IMR-90 (cell line): ENCODE measurements at regions not wholly inside any gene's neighbourhood (a gene's known extent, or its start where the extent isn't known, plus 50 kb on each side); places are given as distances from the start of the nearest gene placed in this dataset.

Experiments used
- ATAC-seq: fragments of 200-7000 bp; cut with Tn5 transposase; 2 replicates; pipeline ENCODE4 v1.9.1; 2020; ENCODE audit warnings: low read depth, mild to moderate bottlenecking, moderate library complexity
- BruUV-seq: library from RNA; stranded (reverse); fragments of 400-500 nt; replicated peaks from 2 replicates; lab custom pipeline; 2021; lab: Mats Ljungman, UMichigan
- CTCF ChIA-PET: fragments of 300-600 bp; formaldehyde crosslinking; extraction: SDS; loops from one replicate; lab custom pipeline; 2021; ENCODE audit warnings: antibody characterized with exemption; lab: Yijun Ruan, JAX
- POLR2A ChIA-PET: fragments of 300-600 bp; sonication (Branson Sonifier 250); formaldehyde crosslinking; loops from one replicate; lab custom pipeline; 2022; ENCODE audit warnings: antibody characterized with exemption; ENCODE audit not compliant: unreplicated experiment; lab: Charles Lee
- DNase-seq: peaks from one replicate; pipeline ENCODE4 v3.0.0; 2013
- H2AFZ ChIP-seq: replicated peaks from 2 replicates; pipeline ENCODE3; 2013; ENCODE audit warnings: low read length, mild to moderate bottlenecking; ENCODE audit not compliant: poor library complexity
- H2AK5ac ChIP-seq: 2 replicates; pipeline ENCODE4 v1.6.1; 2013; ENCODE audit warnings: low read depth, low read length, inconsistent platforms
- H2AK9ac ChIP-seq: replicated peaks from 2 replicates; pipeline ENCODE3; 2013; ENCODE audit warnings: mild to moderate bottlenecking, low read depth, low read length, moderate library complexity; ENCODE audit not compliant: poor library complexity
- H2BK120ac ChIP-seq: 2 replicates; pipeline ENCODE4 v1.6.1; 2013; ENCODE audit warnings: low read depth, low read length, inconsistent platforms
- H2BK15ac ChIP-seq: 3 replicates; pipeline ENCODE4 v1.6.1; 2013; ENCODE audit warnings: low read depth, low read length, inconsistent platforms
- H2BK20ac ChIP-seq: 2 replicates; pipeline ENCODE4 v1.6.1; 2013; ENCODE audit warnings: low read depth, mild to moderate bottlenecking, inconsistent platforms, low read length, moderate library complexity
- H2BK5ac ChIP-seq: 2 replicates; pipeline ENCODE4 v1.6.1; 2013; ENCODE audit warnings: mild to moderate bottlenecking, low read depth, low read length, inconsistent platforms; ENCODE audit not compliant: poor library complexity, severe bottlenecking
- H3K14ac ChIP-seq: replicated peaks from 2 replicates; pipeline ENCODE4 v1.6.1; 2013; ENCODE audit warnings: low read depth, low read length, inconsistent platforms
- H3K18ac ChIP-seq: 2 replicates; pipeline ENCODE4 v1.6.1; 2013; ENCODE audit warnings: low read depth, low read length, control low read depth
- H3K23ac ChIP-seq: 2 replicates; pipeline ENCODE4 v1.6.1; 2013; ENCODE audit warnings: low read depth, low read length, inconsistent platforms
- H3K27ac ChIP-seq: 2 replicates; pipeline ENCODE4 v1.5.1; 2013; ENCODE audit warnings: mild to moderate bottlenecking, control low read depth, low read length; ENCODE audit not compliant: insufficient read depth
- H3K27me3 ChIP-seq: 2 replicates; pipeline ENCODE4 v1.6.1; 2013; ENCODE audit warnings: low read length; ENCODE audit not compliant: control insufficient read depth, insufficient read depth
- H3K36me3 ChIP-seq: 2 replicates; pipeline ENCODE4 v1.6.1; 2013; ENCODE audit warnings: low read length, mixed read lengths; ENCODE audit not compliant: control insufficient read depth, insufficient read depth
- H3K4ac ChIP-seq: 2 replicates; pipeline ENCODE4 v1.6.1; 2013; ENCODE audit warnings: low read depth, low read length, inconsistent platforms
- H3K4me1 ChIP-seq: 2 replicates; pipeline ENCODE4 v1.6.1; 2013; ENCODE audit warnings: low read length, mixed read lengths; ENCODE audit not compliant: control insufficient read depth, insufficient read depth
- H3K4me2 ChIP-seq: 2 replicates; pipeline ENCODE4 v1.6.1; 2013; ENCODE audit warnings: low read depth, mild to moderate bottlenecking, control low read depth, low read length, moderate library complexity
- H3K4me3 ChIP-seq: 2 replicates; pipeline ENCODE4 v1.5.1; 2013; ENCODE audit warnings: low read depth, mild to moderate bottlenecking, control low read depth, low read length, moderate library complexity; ENCODE audit not compliant: insufficient read depth
- H3K56ac ChIP-seq: 2 replicates; pipeline ENCODE4 v1.6.1; 2013; ENCODE audit warnings: low read length, inconsistent platforms; ENCODE audit not compliant: insufficient read depth; ENCODE audit errors: extremely low read depth
- H3K79me1 ChIP-seq, 2 experiments: 2 replicates each; pipeline ENCODE4 v1.6.1; 2013; ENCODE audit warnings: low read length in 2 of 2, inconsistent platforms in 1 of 2, low read depth in 1 of 2
- H3K9ac ChIP-seq: 2 replicates; pipeline ENCODE4 v1.6.1; 2013; ENCODE audit warnings: low read depth, low read length, control low read depth
- H3K9me1 ChIP-seq: 2 replicates; pipeline ENCODE4 v1.6.1; 2013; ENCODE audit warnings: low read length, inconsistent platforms; ENCODE audit not compliant: insufficient read depth
- H3K9me3 ChIP-seq: 2 replicates; pipeline ENCODE4 v1.6.1; 2013; ENCODE audit warnings: low read length; ENCODE audit not compliant: control insufficient read depth, insufficient read depth
- H4K20me1 ChIP-seq: 2 replicates; pipeline ENCODE4 v1.6.1; 2013; ENCODE audit warnings: low read length, inconsistent platforms; ENCODE audit not compliant: insufficient read depth
- H4K5ac ChIP-seq: 2 replicates; pipeline ENCODE4 v1.6.1; 2013; ENCODE audit warnings: mild to moderate bottlenecking, low read depth, low read length, control low read depth
- H4K8ac ChIP-seq, 2 experiments: 2 replicates each; pipeline ENCODE4 v1.6.1; 2013; ENCODE audit warnings: low read depth in 2 of 2, low read length in 2 of 2, control low read depth in 1 of 2, inconsistent platforms in 1 of 2
- H4K91ac ChIP-seq: 2 replicates; pipeline ENCODE4 v1.6.1; 2013; ENCODE audit warnings: low read depth, low read length, inconsistent platforms; ENCODE audit not compliant: insufficient read depth
- CEBPB ChIP-seq: IDR thresholded peaks from 2 replicates; pipeline ENCODE4 v1.6.1; 2012; ENCODE audit warnings: low read depth, low read length, improper control_type of control experiment
- CHD1 ChIP-seq: IDR thresholded peaks from 2 replicates; pipeline ENCODE4 v1.6.1; 2012; ENCODE audit warnings: low read depth, low read length, improper control_type of control experiment
- CTCF ChIP-seq: conservative IDR thresholded peaks from 2 replicates; pipeline ENCODE4 v1.5.1; 2012; ENCODE audit warnings: mild to moderate bottlenecking, low read depth, low read length, improper control_type of control experiment
- ELK1 ChIP-seq: fragments of 150-350 bp; IDR thresholded peaks from 2 replicates; pipeline ENCODE4 v1.6.1; 2016; ENCODE audit warnings: low read depth, mild to moderate bottlenecking, low read length, moderate library complexity, borderline replicate concordance
- FOS ChIP-seq: fragments of 150-350 bp; IDR thresholded peaks from 2 replicates; pipeline ENCODE4 v1.6.1; 2016; ENCODE audit warnings: low read depth, low read length
- MAFK ChIP-seq: IDR thresholded peaks from 2 replicates; pipeline ENCODE4 v1.6.1; 2012; ENCODE audit warnings: low read depth, low read length, improper control_type of control experiment
- MAZ ChIP-seq: IDR thresholded peaks from 2 replicates; pipeline ENCODE4 v1.6.1; 2012; ENCODE audit warnings: low read depth, mild to moderate bottlenecking, low read length, improper control_type of control experiment, moderate library complexity, borderline replicate concordance
- MXI1 ChIP-seq: IDR thresholded peaks from 2 replicates; pipeline ENCODE4 v1.6.1; 2012; ENCODE audit warnings: low read depth, mild to moderate bottlenecking, low read length, moderate library complexity, borderline replicate concordance
- NFE2L2 ChIP-seq: fragments of 150-350 bp; IDR thresholded peaks from 2 replicates; pipeline ENCODE4 v1.6.1; 2016; ENCODE audit warnings: low read depth, mild to moderate bottlenecking, low read length
- POLR2A ChIP-seq: IDR thresholded peaks from 2 replicates; pipeline ENCODE4 v1.6.1; 2012; ENCODE audit warnings: mild to moderate bottlenecking, low read depth, low read length
- RAD21 ChIP-seq: IDR thresholded peaks from 2 replicates; pipeline ENCODE4 v1.6.1; 2012; ENCODE audit warnings: low read length, improper control_type of control experiment
- RCOR1 ChIP-seq: IDR thresholded peaks from 2 replicates; pipeline ENCODE4 v1.6.1; 2012; ENCODE audit warnings: mild to moderate bottlenecking, low read length, improper control_type of control experiment; ENCODE audit not compliant: insufficient replicate concordance
- RFX5 ChIP-seq: IDR thresholded peaks from 2 replicates; pipeline ENCODE4 v1.8.0; 2012; ENCODE audit warnings: low read depth, mild to moderate bottlenecking, low read length, moderate library complexity
- SMC3 ChIP-seq: fragments of 150-350 bp; IDR thresholded peaks from 2 replicates; pipeline ENCODE4 v1.6.1; 2016; ENCODE audit warnings: low read depth, mild to moderate bottlenecking, antibody characterized with exemption, low read length, moderate library complexity
- WGBS, 2 experiments: methylation state at CpG; one replicate each; pipeline versions ENCODE4 v1.1.5 to v1.1.7; 2013; ENCODE audit warnings: missing lambda C conversion rate in 2 of 2; ENCODE audit not compliant: insufficient read length in 1 of 2; ENCODE audit errors: extremely low coverage in 2 of 2; 5-methylcytosine and 5-hydroxymethylcytosine counted together
- dilution Hi-C: fragments of 300-500 bp; cut with HindIII; formaldehyde crosslinking; loops from one replicate; pipeline ENCODE4 v1.14.3; 2018; ENCODE audit warnings: low sequenced_read_pairs; ENCODE audit not compliant: unreplicated experiment
- in situ Hi-C: fragments of 300-500 bp; cut with MboI; formaldehyde crosslinking; loops from 3 replicates; pipeline ENCODE4 v1.14.3; 2019; ENCODE audit warnings: low sequenced_read_pairs, inconsistent platforms, mixed read lengths
- intact Hi-C: fragments of 100-400 bp; cut with micrococcal nuclease; formaldehyde crosslinking; loops from 2 replicates; pipeline ENCODE4 v1.10.0; 2022

DNA sequence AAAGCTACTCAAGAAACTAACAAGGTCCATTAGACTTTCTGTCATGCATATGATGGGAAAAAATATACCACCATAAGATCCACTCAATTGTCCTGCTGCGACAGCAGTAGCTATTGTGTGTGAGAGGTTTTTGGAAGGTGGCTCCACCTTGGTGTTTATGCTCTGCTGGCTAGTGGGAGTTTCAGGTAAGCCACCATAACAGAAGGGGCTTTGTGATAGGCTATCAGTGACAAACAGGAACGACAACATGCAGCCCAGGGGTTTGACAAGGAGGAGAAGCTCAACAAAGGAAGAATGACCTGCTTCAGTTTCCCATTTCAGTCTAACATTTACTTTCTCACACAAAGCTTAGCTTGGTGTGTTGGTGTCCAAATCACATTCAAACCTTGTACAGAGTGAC lies 182.6 kb downstream of the ATOH1 start:
- Histone ChIP-seq H2BK5ac (no peak overlapping the region), H3K36me3 (no peaks in the 10 kb centered on the region), H3K9me3 (no peaks in the 10 kb centered on the region), H3K14ac (no peak overlapping the region), H3K4me2 (no peak overlapping the region), H2BK15ac (no peak overlapping the region), H3K79me1 (no peaks in the 10 kb centered on the region), H4K8ac (no peak overlapping the region), H3K4me3 (no peak overlapping the region), H4K5ac (no peak overlapping the region), H2BK20ac (no peak overlapping the region), H3K23ac (no peak overlapping the region), H3K27me3 (no peaks in the 10 kb centered on the region), H2BK120ac (no peak overlapping the region), H4K20me1 (no peaks in the 10 kb centered on the region), H2AK5ac (no peak overlapping the region), H3K4ac (no peak overlapping the region), H3K56ac (no peak overlapping the region), H3K18ac (no peak overlapping the region), H2AK9ac (no peak overlapping the region), H3K4me1 (no peaks in the 10 kb centered on the region), H3K9ac (no peak overlapping the region), H2AFZ (no peak overlapping the region), H4K91ac (no peak overlapping the region), H3K9me1 (no peaks in the 10 kb centered on the region), H3K27ac (no peak overlapping the region)
- DNase-seq (no peak), ATAC-seq (no peak)
- no TSS peak for BruUV-seq
- in situ Hi-C loops (no loop called here), intact Hi-C loops (no loop called here), dilution Hi-C loops (no loop called here)
- TF ChIP-seq SMC3 = no peak
- no peak for TF ChIP-seq RFX5
- TF ChIP-seq MAFK = no peak
- no peak for TF ChIP-seq CEBPB
- no peak for TF ChIP-seq CHD1
- no peak for TF ChIP-seq NFE2L2
- TF ChIP-seq CTCF = no peak
- TF ChIP-seq ELK1 = no peak
- no peak for TF ChIP-seq MAZ
- TF ChIP-seq FOS = no peak
- TF ChIP-seq POLR2A = no peak
- no peak for TF ChIP-seq RAD21
- TF ChIP-seq MXI1 = no peak
- TF ChIP-seq RCOR1 = no peak
- POLR2A ChIA-PET = no interaction called here
- CTCF ChIA-PET = no interaction called here
- WGBS, 2 experiments = no CpG with 5 or more reads among the region's 2 CpGs
